GM23248 (cell line): ENCODE measurements at regions not wholly inside any gene's neighbourhood (a gene's known extent, or its start where the extent isn't known, plus 50 kb on each side); places are given as distances from the start of the nearest gene placed in this dataset.
A peak's percentile ranks its signal among the peaks of the same experiment; 100 is the strongest.
"Not testable (repeated sequence)": the region's sequence is repeated elsewhere in the genome, so short reads cannot be mapped to it uniquely, and the experiment has no call there.

Experiments
- DNase-seq: peaks from one replicate; pipeline ENCODE4 v3.0.0-alpha.2; 2015
- H2AFZ ChIP-seq: fragments of 200-600 bp; sonication (generic); 2 replicates; pipeline ENCODE4 v1.6.1; 2016; ENCODE audit warnings: antibody characterized with exemption
- H3F3A ChIP-seq: fragments of 200-600 bp; sonication (generic); 2 replicates; pipeline ENCODE4 v1.6.1; 2016; ENCODE audit warnings: mild to moderate bottlenecking, antibody characterized with exemption, mixed run types; ENCODE audit not compliant: insufficient read depth
- H3K27ac ChIP-seq: fragments of 200-600 bp; sonication (generic); 2 replicates; pipeline ENCODE4 v1.5.1; 2016; ENCODE audit warnings: mild to moderate bottlenecking
- H3K27me3 ChIP-seq: fragments of 200-600 bp; sonication (generic); replicated peaks from 2 replicates; pipeline ENCODE4 v1.6.1; 2016; ENCODE audit warnings: mild to moderate bottlenecking; ENCODE audit not compliant: insufficient read depth
- H3K36me3 ChIP-seq: fragments of 200-600 bp; sonication (generic); 2 replicates; pipeline ENCODE4 v1.6.1; 2016; ENCODE audit warnings: low read depth, mild to moderate bottlenecking
- H3K4me1 ChIP-seq: fragments of 200-600 bp; sonication (generic); 2 replicates; pipeline ENCODE4 v1.6.1; 2016; ENCODE audit warnings: mild to moderate bottlenecking; ENCODE audit not compliant: insufficient read depth
- H3K4me2 ChIP-seq: fragments of 200-600 bp; sonication (generic); one replicate; pipeline ENCODE4 v1.6.1; 2016; ENCODE audit warnings: mild to moderate bottlenecking; ENCODE audit not compliant: unreplicated experiment
- H3K4me3 ChIP-seq: fragments of 200-600 bp; sonication (generic); 2 replicates; pipeline ENCODE4 v1.5.1; 2016; ENCODE audit warnings: mild to moderate bottlenecking
- H3K79me2 ChIP-seq: fragments of 200-600 bp; sonication (generic); 2 replicates; pipeline ENCODE4 v1.6.1; 2016; ENCODE audit warnings: mild to moderate bottlenecking; ENCODE audit not compliant: insufficient read depth
- H3K9ac ChIP-seq: fragments of 200-600 bp; sonication (generic); 2 replicates; pipeline ENCODE4 v1.6.1; 2016; ENCODE audit warnings: mild to moderate bottlenecking
- H3K9me2 ChIP-seq: fragments of 200-600 bp; sonication (generic); 2 replicates; pipeline ENCODE4 v1.6.1; 2016; ENCODE audit warnings: mixed run types, mild to moderate bottlenecking, moderate library complexity; ENCODE audit not compliant: insufficient read depth
- H3K9me3 ChIP-seq: fragments of 200-600 bp; sonication (generic); one replicate; pipeline ENCODE4 v1.6.1; 2017; ENCODE audit warnings: low read depth
- H4K20me1 ChIP-seq: fragments of 200-600 bp; sonication (generic); 2 replicates; pipeline ENCODE4 v1.6.0; 2016; ENCODE audit not compliant: insufficient read depth
- EZH2 ChIP-seq: fragments of 200-600 bp; sonication (generic); IDR thresholded peaks from 2 replicates; pipeline ENCODE4 v1.6.1; 2018; ENCODE audit warnings: antibody characterized with exemption, mild to moderate bottlenecking; ENCODE audit not compliant: insufficient read depth, poor library complexity, severe bottlenecking
- EZH2phosphoT487 ChIP-seq: fragments of 200-600 bp; sonication (generic); IDR thresholded peaks from 2 replicates; pipeline ENCODE4 v1.6.1; 2018; ENCODE audit warnings: antibody characterized with exemption, moderate library complexity, mild to moderate bottlenecking, low read depth; ENCODE audit not compliant: insufficient read depth
- WGBS, 2 experiments: methylation state at CpG; one replicate each; pipeline ENCODE4 v1.1.6; 2015 to 2017; ENCODE audit warnings: low lambda C conversion rate in 2 of 2, low coverage in 1 of 2; ENCODE audit errors: missing lambda C conversion rate in 2 of 2; 5-methylcytosine and 5-hydroxymethylcytosine counted together
- in situ Hi-C: fragments of 300-500 bp; cut with MboI; formaldehyde crosslinking; loops from 2 replicates; pipeline ENCODE4 v1.15.0; 2020

DNA sequence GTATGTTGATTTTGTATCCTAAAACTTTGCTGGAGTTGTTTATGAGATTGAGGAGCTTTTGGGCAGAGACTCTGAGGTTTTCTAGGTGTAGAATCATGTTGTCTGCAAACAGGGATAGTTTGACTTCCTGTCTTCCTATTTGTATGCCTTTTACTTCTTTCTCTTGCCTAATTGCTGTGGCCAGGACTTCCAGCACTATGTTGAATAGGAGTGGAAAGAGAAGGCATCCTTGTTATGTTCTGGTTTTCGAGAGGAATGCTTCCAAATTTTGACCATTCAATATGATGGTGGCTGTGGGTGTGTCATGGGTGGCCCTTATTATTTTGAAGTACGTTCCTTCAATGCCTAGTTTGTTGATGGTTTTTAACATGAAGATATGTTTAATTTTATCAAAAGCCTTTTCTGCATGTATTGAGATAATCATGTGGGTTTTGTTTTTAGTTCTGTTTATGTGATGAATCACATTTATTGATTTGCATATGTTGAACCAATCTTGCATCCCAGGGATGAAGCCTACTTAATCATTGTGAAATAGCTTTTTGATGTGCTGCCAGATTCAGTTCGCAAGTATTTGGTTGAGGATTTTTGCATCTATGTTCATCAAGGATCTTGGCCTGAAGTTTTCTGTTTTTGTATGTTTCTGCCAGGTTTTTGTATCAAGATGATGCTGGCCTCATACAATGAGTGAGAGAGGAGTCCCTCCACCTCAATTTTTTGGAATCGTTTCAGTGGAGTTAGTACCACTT lies 188.1 kb downstream of the MINAR1 start:
- H3F3A ChIP-seq = no peaks in the 10 kb centered on the region
- WGBS, 2 experiments = 57 to 58% methylated on average over 4 of the region's 4 CpGs
- 0 out of 2 replicates have a peak, but pooled peaks cover 2% of the 10 kb centered on the region for H3K27me3 ChIP-seq
- no peaks in the 10 kb centered on the region for H3K9me2 ChIP-seq
- H4K20me1 ChIP-seq = no peaks in the 10 kb centered on the region
- TF ChIP-seq EZH2 = no peak
- no peak for TF ChIP-seq EZH2phosphoT487
- DNase-seq = peak; percentile 26
- H2AFZ ChIP-seq = no peak overlapping the region
- H3K4me3 ChIP-seq = no peak overlapping the region
- H3K9ac ChIP-seq = no peak overlapping the region
- no peaks in the 10 kb centered on the region for H3K79me2 ChIP-seq
- no peaks in the 10 kb centered on the region for H3K36me3 ChIP-seq
- in situ Hi-C loops = no loop called here
- no peaks in the 10 kb centered on the region for H3K9me3 ChIP-seq
- no peak overlapping the region for H3K4me2 ChIP-seq
- H3K27ac ChIP-seq = no peak overlapping the region
- peaks cover 5% of the 10 kb centered on the region; the same call in 1 of the 2 replicates for H3K4me1 ChIP-seq

DNA sequence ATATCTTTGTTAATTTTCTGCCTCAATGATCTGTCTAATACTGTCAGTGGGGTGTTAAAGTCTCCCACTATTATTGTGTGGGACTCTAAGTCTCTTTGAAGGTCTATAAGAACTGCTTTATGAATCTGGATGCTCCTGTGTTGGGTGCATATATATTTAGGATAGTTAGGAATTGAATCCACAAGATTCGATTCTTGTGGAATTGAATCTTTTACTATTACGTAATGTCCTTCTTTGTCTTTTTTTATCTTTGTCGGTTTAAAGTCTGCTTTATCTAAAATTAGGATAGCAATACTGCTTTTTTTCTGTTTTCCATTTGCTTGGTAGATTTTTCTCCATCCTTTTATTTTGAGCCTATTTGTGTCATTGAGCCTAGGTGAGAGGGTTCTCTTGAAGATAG lies 189.7 kb downstream of the MINAR1 start:
- H3K79me2 ChIP-seq, H3K9me3 ChIP-seq, H3K4me1 ChIP-seq, H3F3A ChIP-seq, H3K4me3 ChIP-seq, H4K20me1 ChIP-seq, DNase-seq, H3K36me3 ChIP-seq, H3K9ac ChIP-seq, in situ Hi-C loops, H3K27ac ChIP-seq, H3K27me3 ChIP-seq, H3K4me2 ChIP-seq, H3K9me2 ChIP-seq, H2AFZ ChIP-seq: not testable (repeated sequence)
- 93 to 94% methylated on average over 3 of the region's 3 CpGs for WGBS, 2 experiments

DNA sequence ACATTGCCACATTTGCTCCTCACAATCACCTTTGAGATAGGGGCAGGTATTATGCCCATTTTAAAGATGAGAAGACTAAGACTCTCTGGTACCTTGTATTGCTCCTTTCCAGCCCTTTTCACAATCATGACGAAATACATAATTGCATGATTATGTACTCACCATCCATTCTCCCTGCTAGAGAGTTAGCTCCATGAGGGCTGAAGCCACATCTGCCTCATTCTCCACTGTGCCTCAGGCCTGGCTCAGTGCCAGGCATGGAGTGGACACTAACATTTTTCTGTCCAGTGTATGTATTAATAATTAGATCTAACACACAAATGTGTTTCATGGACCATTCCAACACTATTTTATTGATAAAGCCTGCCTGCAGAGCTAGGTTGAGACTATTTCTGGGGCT lies 191.4 kb downstream of the MINAR1 start:
- H3K27me3 ChIP-seq = 0 out of 2 replicates have a peak, but pooled peaks cover 2% of the 10 kb centered on the region
- no peaks in the 10 kb centered on the region for H3K36me3 ChIP-seq
- in situ Hi-C loops = no loop called here
- no peaks in the 10 kb centered on the region for H3K9me3 ChIP-seq
- H3K4me2 ChIP-seq = no peak overlapping the region
- peaks cover 5% of the 10 kb centered on the region; the same call in 1 of the 2 replicates for H3K4me1 ChIP-seq
- no peaks in the 10 kb centered on the region for H4K20me1 ChIP-seq
- H2AFZ ChIP-seq = no peak overlapping the region
- H3K79me2 ChIP-seq = no peaks in the 10 kb centered on the region
- H3K4me3 ChIP-seq = no peak overlapping the region
- no peak for DNase-seq
- no peak overlapping the region for H3K9ac ChIP-seq
- H3K27ac ChIP-seq = no peak overlapping the region
- H3K9me2 ChIP-seq = no peaks in the 10 kb centered on the region
- TF ChIP-seq EZH2 = no peak
- no peak for TF ChIP-seq EZH2phosphoT487
- H3F3A ChIP-seq = no peaks in the 10 kb centered on the region
- 80 to 82% methylated on average over 1 of the region's 1 CpG for WGBS, 2 experiments

DNA sequence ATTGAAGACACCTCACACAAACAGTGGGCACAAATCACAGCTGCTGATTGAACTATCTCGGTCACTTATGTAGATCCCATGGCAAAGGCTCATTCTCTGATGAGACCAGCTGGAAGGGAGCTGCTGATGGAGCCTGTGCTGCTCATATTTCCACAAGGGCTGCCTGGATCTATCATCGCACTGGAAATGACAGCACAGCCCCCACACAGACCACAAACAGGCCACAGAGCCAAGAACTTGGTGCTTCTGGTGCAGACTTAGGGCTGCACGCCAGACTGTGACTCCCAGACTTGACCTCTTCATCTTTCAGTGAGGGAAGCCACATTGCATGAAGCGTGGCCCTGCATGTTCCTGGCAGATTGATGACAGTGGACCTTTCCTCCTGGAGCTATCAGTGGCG lies 197.6 kb downstream of the MINAR1 start:
- H3K4me2 ChIP-seq = no peak overlapping the region
- DNase-seq = peak; percentile 58
- no peak overlapping the region for H3K9ac ChIP-seq
- H3K79me2 ChIP-seq = no peaks in the 10 kb centered on the region
- no peaks in the 10 kb centered on the region for H3K36me3 ChIP-seq
- TF ChIP-seq EZH2 (no peak), EZH2phosphoT487 (no peak)
- no peaks in the 10 kb centered on the region for H3F3A ChIP-seq
- no peak overlapping the region for H3K4me3 ChIP-seq
- H4K20me1 ChIP-seq = no peaks in the 10 kb centered on the region
- 37 to 42% methylated on average over 5 of the region's 5 CpGs for WGBS, 2 experiments
- H3K27ac ChIP-seq = no peak overlapping the region
- no peaks in the 10 kb centered on the region for H3K9me3 ChIP-seq
- 0 out of 2 replicates have a peak, but pooled peaks cover under 1% of the 10 kb centered on the region for H3K27me3 ChIP-seq
- no peaks in the 10 kb centered on the region for H3K9me2 ChIP-seq
- in situ Hi-C loops = no loop called here
- H3K4me1 ChIP-seq = peaks cover 6% of the 10 kb centered on the region; the same call in 1 of the 2 replicates
- no peak overlapping the region for H2AFZ ChIP-seq
